ENCODE measurements at regions not wholly inside any gene's neighbourhood (a gene's known extent, or its start where the extent isn't known, plus 50 kb on each side); places are given as distances from the start of the nearest gene placed in this dataset.

DNA sequence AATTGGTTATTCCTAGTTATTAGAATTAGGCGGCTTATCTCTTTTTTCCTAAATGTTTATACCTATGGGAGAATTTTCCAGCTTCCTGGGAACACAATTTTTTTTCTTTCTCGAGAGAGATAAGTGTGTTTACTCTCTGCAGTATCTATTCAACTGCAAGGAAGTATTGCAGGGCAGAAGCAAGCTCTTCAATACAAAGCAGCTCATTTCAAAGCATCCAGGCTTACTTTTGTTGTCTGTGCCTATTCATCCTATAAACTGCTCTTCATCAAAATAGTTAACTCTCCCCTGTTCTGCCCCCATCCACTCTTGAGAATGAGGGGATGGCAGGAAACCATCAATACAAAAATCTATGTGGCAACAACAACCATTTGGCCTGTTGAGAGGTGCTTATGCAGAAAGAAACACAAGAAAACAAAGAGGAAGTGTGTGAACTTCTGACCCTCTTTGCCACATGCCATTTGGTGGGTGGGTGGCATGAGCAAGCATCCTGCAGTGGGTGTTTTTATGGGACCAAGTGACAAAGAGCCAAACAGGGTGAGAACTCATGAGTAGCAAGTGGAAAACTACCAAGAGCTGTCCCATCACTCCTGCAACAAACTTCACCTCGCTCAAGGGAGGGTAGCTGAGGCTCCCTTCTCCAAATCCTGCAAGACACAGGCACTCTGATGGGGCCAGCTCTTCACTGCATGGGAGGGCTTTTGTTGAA, 50.6 kb upstream of the MRPS6 start:
- peak; percentile 21 for DNase-seq

DNA sequence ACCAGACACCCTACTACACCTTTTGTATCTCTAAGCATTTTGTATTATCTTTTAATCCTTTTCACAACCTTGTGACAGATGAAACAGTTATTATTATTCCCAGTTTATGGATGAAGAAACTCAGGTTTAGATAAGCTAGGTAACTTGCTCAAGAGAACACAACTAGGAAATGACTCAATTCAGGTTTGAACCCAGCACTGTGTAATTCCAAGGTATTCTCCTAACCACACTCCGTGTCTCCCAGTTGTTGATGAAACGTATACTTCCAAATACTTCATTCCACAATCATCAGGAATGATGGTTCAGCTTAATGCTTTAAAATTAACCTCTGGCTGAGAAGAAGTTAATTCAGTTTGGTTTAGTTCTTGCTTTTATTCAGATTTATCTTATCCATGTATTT, 51.7 kb upstream of the MRPS6 start:
- DNase-seq = no peak

DNA sequence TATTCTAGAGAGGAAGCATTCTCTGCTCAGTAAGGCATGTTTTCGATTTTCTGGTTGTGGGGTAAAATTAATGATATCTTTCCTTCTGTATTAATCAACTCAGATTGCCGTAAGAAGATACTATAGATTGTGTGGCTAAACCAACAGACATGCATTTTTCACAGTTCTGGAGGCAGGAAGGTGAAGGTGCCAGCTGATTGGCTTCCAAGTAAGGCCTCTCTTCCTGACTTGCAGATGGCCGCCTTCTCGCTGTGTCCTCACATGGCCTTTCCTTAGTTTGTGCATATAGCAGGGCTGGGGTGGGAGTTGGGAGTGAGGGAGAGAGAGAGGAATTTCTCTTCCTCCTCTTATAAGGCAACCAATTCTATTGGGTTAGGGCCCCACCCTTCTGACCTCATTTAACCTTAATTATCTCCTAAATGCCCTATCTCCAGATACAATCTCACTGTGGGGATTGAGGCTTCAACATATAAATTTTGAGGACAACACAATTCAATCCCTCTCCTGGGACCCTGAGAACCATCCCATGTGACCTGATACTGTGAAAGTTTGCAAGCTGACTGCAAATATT, 52.3 kb upstream of the MRPS6 start:
- no peak for DNase-seq

DNA sequence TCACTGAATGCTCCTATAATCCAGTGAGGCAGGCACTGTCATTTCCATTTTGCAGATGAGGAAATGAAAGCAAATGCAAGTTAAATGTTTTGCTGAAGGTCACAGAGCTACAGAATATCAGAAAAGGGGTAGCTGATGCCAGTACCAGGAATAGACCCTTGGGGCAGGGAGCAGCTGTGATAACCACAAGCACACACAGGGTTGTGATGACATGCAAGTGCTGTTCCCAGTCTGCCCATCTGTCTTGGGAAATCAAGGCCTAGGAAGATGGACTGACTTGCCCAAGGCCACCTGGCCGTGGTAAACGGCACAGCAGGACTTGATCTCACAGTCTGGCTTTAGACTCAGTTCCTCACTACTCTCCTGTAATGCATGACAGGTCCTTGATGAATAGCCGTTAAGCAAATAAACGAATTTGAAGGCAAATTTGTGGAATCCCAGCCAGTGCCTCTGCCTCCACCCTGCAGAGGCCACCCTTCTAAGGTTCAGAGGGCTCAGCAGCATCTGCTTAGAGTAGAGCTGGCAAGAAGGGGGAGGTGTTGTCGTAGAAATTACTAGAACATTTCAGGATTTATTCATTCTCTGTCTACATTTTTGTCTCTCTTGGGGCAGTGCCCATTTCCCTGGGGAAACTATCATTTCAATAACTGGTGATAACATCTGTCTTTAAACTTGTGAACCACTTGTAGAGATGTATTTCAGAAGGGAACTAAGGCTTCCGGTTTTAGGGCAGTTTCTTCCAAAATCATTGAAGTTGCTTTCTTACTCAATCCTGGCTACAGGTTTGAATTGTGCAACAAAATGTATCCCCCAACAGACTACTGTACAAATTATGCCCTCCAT, 53.2 kb upstream of the MRPS6 start:
- no peak for DNase-seq

DNA sequence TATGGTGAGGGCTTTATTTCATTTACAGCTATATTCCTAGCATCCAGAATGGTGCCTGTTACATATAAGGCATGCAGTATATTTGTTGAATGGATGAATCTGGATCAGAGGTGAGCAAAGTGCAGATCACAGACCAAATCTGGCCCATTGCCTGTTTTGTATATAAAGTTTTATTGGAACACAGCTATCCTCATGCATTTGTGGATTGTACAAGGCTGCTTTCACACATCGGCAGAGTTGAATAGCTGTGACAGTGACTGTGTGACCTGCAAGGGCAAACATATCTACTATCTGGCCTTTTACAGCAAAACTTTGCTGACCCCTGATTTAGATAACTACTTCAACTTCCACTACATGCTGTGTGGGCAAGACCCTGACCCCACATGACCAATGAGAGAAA, 54.0 kb upstream of the MRPS6 start:
- DNase-seq = no peak

DNA sequence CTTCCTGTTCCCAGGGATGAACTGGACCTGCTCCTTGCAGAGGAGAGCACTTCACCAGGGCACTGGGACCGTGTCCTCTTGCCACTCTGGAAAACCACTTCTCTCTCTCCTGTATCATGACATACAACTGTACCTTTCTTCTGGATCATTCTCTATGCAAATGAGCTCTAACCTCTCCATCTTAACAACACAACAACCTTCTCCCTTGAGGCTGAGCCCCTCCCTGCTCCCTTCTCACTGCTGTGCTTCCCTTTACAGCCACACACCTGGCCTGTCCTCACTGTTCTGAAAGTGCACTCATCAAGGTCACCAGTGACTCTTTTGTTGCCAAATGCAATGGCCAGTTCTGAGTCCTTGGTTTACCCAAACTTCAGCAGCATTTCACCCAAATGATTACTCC, 54.5 kb upstream of the MRPS6 start:
- DNase-seq = no peak

DNA sequence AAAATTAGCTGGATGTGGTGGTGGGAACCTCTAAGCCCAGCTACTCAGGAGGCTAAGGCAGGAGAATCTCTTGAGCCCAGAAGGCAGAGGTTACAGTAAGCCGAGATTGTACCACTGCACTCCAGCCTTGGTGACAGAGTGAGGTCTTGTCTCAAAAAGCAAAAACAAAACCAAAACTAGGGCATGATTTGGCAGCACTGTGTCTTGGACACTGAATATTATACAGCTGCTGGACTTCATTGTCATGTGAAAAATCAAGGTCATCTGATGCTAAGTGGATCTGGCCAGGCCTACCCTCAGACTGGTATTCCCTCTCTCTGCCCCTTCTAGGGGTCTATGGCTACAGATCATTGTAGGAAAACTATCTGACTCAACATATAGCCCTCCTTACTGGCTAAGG, 55.2 kb upstream of the MRPS6 start:
- DNase-seq = no peak

DNA sequence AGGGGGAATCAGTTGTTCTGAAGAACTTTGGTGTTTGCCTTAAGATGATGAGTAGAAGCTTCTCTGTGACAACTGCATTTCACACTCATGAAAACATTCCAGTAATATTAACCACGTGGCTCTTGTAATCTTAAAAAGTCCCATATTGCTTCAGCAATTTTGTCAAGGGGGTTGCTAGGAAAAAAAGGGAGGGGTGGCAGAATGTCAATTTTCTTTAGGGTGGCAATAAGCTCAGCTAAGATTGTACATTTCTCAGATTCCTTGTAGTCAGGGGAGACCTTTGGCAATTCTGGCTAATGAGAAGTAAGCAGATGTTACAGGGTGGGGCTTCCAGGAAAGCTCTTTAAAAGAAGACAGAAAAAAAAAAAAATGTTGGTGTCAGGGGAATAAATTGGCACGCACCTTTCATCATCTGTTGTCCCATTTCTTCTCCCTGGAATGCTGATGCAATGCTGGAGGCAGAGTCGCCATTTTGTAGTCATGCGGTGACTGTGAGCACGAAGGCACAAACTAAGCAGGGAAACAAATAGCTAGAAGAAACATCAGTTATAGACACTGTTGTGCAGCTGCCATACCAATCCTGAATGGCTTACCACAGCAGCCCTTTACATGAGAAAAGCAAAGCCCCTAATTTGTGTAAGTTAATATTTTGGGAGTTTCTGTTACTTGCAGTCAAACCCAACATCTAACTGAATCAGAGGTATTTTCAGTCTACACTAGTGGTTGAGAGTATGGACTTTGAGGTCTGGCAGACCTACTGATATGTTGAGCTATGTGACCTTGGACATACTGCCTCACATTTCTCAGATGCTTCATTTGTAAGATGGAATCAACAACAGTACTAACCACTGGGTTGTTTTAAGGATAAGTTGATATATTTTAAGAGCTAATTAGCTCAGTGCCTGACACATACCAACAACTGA, 56.1 kb upstream of the MRPS6 start:
- DNase-seq = no peak

DNA sequence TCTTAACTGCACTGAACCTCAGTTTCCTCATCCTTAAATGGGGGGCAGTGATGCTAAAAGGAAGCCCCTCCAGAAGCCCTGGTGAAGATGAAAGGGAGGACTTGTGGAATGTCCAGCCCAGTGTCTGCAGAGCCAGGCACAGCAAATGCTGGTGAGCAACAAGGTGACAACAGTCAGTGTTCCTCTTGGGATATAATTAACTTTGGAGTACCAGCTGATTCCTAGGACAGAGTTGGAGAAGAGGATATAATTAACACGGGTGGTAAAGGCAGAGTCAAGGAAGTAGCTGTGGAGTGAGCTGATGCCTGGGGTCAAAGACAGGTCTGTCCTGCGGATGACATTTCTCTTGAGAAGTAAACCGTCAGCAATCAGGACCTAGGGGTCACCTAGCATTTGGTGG, 60.7 kb upstream of the MRPS6 start:
- no peak for DNase-seq

DNA sequence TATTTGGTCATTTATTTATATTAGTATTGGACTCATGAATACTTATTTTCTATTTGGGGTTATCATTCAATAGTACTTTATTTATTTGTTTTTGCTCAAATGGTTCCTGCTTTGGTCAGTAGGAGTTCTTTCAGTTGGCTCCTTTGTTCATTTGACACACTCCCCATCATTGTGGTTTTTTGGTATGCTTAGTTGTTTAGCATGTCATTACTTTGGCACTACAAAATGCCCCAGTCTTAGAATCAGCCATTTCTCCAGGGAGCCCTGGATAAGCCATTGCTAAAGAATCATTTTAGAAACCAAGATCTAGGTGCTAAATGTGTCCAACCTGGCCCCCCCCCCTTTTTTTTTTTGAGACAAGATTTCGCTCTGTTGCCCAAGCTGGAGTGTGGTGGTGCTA, 61.7 kb upstream of the MRPS6 start:
- no peak for DNase-seq

DNA sequence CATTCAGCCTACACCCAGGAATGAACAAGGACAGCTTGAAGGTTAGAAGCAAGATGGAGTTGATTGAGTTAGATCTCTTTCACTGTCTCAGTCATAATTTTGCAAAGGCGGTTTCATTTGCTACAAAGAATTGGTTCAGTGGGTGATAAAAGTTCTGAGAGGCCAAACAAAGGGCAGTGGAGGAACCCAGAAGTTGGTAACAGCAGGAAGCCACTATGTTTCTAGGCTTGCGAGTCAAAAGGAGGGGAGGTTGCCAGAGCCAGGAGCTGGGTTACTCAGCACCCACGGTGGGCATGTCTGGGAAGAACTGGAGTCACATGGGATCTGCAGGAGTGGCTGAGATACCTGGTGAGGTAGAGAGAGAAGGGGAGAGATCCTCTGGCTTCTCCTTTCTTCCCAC, 64.2 kb upstream of the MRPS6 start:
- DNase-seq = no peak

DNA sequence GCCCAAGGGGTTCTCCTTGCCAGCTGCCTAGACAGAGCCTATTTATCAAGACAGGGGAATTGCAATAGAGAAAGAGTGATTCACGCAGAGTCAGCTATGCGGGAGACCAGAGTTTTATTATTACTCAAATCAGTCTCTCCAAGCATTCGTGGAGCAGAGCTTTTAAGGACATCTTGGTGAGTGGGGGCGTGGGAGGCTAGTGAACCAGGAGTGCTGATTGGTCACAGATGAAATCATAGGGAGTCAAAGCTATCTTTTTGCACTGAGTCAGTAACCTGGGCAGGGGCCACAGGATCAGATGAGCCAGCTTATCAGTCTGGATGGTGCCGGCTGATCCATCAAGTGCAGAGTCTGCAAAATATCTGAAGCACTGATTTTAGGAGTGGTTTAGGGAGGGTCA, 64.8 kb upstream of the MRPS6 start:
- no peak for DNase-seq

DNA sequence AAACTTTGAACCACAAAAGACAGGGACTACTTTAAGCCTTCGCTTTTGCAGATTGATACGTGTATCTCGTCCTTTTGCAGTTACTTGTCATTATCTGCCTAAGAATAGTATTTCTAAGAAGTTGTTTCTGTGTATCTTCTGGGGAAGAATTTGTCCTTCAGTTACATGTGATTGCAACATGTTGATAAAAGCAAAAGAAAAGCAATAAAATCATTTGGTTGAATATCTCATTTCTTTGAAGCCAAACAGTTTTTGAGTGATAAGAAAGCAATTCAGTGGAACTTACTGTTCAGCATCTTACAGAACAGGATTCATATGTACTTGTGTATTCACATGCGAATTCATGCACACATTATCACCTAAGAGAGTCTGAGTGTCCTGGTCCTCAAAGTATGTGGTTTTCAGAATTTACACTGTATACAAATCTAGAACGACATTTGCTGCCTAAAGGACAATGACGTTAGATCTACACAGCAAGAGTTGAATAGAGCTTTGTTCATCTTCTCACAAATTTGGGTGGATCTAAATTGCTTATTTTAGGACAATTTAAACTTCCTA, 66.7 kb upstream of the MRPS6 start:
- no peak for DNase-seq

DNA sequence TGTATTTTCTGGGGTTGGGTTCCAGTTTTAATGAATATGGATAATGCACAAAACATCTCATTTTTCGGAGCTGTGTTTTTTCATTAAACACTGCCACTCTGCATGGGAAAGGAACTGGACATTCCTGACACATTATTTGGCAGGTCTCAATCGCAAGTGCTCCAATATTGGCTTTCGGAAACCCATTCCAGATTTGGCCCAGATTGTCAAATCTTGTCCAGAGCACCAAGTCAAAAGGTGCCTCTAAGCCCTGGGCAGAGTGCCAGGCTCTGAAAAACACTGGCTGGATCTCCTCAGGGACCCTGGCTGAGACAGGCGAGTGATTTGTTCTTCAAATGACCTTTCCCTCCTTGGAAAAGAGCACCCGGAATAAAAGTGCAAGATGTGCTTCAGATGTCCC, 68.4 kb upstream of the MRPS6 start:
- no peak for DNase-seq

DNA sequence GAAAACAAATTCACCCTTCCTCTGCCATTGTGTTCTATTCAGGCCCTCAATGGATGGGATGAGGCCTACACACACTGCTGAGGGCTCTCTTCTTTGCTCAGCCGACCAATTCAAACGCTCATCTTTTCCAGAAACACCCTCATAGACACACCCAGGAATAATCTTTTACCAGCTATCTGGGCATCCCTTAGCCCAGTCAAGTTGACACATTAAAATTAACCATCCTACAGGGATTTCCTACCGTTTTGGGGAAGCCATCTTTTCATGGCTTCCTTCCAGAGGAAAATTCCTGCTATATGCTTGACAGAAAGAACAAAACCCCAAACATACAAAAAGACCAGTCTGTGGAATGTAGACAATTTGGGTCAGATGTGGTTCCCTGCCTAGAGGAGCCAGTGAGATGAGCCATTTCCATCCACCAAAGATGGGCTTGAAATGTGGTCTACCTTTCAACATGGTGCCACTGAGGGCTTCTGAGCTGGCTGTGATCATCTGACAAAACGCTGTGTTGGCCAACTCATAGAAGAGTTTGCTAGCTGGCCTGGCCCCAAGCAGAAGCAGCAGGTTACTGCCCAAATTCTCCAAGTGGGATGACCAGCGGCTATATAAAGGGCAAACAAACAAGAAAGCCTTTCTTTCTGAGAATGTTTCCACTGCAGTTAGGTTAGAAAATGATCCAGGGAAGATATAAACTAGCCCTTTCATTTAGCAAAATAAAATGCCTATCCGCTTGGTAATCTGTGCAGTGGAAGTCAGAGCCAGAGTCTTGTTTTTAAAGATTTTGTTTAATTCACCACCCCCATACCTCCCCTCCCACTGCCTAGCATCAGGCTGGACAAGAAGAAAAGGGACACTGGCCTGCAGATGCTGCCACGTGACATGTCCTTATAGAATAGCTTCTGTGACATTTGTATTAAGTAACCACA, 69.1 kb upstream of the MRPS6 start:
- DNase-seq = no peak

DNA sequence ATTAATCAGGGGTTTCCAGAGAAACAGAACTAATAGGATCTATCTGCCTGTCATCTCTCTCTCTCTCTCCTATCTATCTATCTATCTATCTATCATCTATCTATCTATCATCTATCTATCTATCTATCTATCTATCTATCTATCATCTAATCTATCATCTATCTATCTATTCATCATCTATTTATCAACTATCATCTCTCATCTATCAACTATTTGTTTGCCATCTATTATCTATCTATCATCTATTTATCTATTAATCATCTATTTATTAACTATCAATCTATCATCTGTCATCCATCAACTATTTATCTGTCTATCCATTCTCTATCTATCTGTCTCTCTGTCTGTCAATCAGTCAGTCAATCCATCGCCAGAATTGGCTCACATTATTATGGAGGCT, 70.0 kb upstream of the MRPS6 start:
- DNase-seq = no peak

DNA sequence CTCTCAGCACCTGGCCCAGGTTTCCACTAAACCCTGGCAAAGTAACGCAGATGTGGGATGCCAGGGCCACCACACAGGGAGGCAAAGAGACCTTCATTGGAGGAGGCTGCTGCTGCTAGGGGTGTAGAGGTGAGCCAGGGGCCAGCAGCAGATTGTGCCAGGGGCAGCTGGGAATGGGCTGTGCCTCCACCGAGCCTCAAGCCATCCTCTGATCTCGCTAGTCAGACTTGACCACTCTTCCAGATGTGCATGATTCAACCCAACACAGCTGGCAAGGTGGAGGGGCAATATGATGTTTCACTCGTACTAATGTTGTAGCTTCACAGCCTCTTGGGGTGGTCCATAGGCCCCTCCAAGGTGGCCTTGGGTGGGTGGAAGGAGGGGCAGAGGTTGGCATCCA, 73.0 kb upstream of the MRPS6 start:
- no peak for DNase-seq

DNA sequence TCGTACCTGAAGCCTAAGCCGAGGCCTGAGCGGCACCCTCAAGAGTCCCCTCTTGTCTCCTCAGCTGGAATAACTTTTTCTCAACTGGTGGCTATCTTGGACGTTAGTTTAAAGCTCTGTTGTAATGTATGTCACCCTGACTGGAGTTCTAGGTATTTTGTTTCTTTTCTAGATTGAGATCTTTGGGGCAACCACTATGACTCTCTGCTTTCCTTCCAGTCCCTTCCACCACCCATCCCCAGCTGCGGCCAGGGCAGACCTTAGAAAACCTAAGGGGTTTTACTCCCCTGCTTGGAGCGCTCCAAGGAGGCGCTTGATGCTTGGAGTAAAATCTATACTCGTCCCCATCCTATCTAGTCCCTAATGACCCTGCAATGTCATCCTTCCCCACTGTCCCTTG, 74.6 kb upstream of the MRPS6 start:
- no peak for DNase-seq

DNA sequence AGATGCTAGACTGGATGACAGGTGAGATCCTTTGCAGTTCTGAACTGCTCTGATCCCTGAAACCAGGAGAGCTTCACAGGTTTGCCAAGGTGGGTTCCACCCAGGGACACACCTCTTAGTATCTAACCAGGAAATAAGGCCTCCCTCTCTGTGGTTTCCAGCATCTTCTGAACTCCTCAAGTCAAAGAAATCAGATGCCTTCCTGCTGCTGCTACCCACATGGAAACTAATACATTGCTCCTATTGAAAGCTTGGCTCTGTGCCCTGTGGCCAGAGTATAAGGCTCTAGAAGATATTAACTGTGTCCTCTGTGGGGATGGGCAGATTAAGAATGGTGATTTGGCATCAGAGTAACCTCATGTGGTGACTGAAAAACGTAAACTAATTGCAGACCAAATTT, 75.0 kb upstream of the MRPS6 start:
- DNase-seq = no peak

DNA sequence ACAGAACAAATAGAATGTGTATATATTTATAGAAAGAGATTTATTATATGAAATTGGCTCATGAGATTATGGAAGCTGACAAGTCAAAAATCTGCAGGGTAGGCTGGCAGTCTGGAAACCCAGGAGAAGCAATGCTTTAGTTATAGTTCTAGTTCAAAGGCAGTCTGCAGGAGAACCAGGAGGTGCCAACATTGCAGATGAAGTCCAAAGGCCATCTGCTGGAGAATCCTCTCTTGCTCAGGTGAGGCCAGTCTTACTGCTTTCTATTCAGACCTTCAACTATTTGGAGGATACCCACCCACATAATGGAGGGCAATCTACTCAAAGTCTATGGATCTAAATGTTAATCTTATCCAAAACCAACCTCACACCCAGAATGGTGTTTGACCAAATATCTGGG, 75.9 kb upstream of the MRPS6 start:
- no peak for DNase-seq

DNA sequence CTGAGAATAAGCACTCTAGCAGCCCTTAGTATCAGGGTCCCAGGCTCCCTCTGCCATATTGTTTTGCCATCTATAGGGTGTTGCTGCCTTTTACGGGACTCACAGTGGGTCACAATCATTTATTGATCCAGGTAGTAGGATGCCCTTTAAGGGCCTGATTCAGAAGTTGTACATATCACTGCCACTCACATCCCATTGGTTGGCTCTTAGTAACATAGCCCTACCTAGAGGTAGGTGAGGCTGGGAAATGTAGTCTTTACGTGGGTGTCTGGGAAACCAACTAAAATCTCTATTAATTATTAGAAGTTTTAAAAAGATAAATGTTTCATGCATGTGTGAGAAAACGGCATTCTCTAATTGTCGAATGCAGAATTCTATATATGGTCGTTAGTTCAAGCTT, 78.8 kb upstream of the ATP5PO start:
- DNase-seq = no peak
